ENCODE measurements at regions not wholly inside any gene's neighbourhood (a gene's known extent, or its start where the extent isn't known, plus 50 kb on each side); places are given as distances from the start of the nearest gene placed in this dataset.
"Not testable (repeated sequence)": the region's sequence is repeated elsewhere in the genome, so short reads cannot be mapped to it uniquely, and the experiment has no call there.

GRCh38 chr2:220347626-220348025 lies 720.2 kb downstream of the SLC4A3 start:
- no peak for DNase-seq (ENCODE audit: low read depth)

- no peak for DNase-seq (ENCODE audit: low read depth)
Observed at GRCh38 chr2:220348206-220348605, 720.8 kb downstream of the SLC4A3 start.

GRCh38 chr2:220353897-220354296 lies 726.5 kb downstream of the SLC4A3 start:
- peak; percentile 22 for DNase-seq (ENCODE audit: low read depth)

GRCh38 chr2:220356076-220356475 lies 728.6 kb downstream of the SLC4A3 start:
- no peak for DNase-seq (ENCODE audit: low read depth)

- DNase-seq (ENCODE audit: low read depth): peak; percentile 28
Observed at GRCh38 chr2:220365023-220365422, 737.6 kb downstream of the SLC4A3 start.

GRCh38 chr2:220366765-220367164 lies 739.3 kb downstream of the SLC4A3 start:
- DNase-seq (ENCODE audit: low read depth): no peak

GRCh38 chr2:220370764-220371163 lies 743.3 kb downstream of the SLC4A3 start:
- no peak for DNase-seq (ENCODE audit: low read depth)

- DNase-seq (ENCODE audit: low read depth): no peak
Observed at GRCh38 chr2:220371211-220371610, 743.8 kb downstream of the SLC4A3 start.

- DNase-seq (ENCODE audit: low read depth): no peak
Observed at GRCh38 chr2:220373878-220374277, 746.4 kb downstream of the SLC4A3 start.

- no peak for DNase-seq (ENCODE audit: low read depth)
Observed at GRCh38 chr2:220374282-220374681, 746.9 kb downstream of the SLC4A3 start.

GRCh38 chr2:220377482-220378155 lies 750.2 kb downstream of the SLC4A3 start:
- no peak for DNase-seq (ENCODE audit: low read depth)

GRCh38 chr2:220387758-220388157 lies 760.3 kb downstream of the SLC4A3 start:
- DNase-seq (ENCODE audit: low read depth): not testable (repeated sequence)

GRCh38 chr2:220393711-220394110 lies 766.3 kb downstream of the SLC4A3 start:
- no peak for DNase-seq (ENCODE audit: low read depth)

- no peak for DNase-seq (ENCODE audit: low read depth)
Observed at GRCh38 chr2:220394433-220394832, 767.0 kb downstream of the SLC4A3 start.

- no peak for DNase-seq (ENCODE audit: low read depth)
Observed at GRCh38 chr2:220396287-220396686, 768.9 kb downstream of the SLC4A3 start.

GRCh38 chr2:220410296-220410695 lies 782.9 kb downstream of the SLC4A3 start:
- DNase-seq (ENCODE audit: low read depth): no peak

- no peak for DNase-seq (ENCODE audit: low read depth)
Observed at GRCh38 chr2:220417503-220417902, 790.1 kb downstream of the SLC4A3 start.

GRCh38 chr2:220419647-220420046 lies 792.2 kb downstream of the SLC4A3 start:
- DNase-seq (ENCODE audit: low read depth): no peak

GRCh38 chr2:220420820-220421219 lies 793.4 kb downstream of the SLC4A3 start:
- no peak for DNase-seq (ENCODE audit: low read depth)

GRCh38 chr2:220422676-220423075 lies 795.2 kb downstream of the SLC4A3 start:
- no peak for DNase-seq (ENCODE audit: low read depth)

- DNase-seq (ENCODE audit: low read depth): no peak
Observed at GRCh38 chr2:220424561-220424960, 797.1 kb downstream of the SLC4A3 start.

- no peak for DNase-seq (ENCODE audit: low read depth)
Observed at GRCh38 chr2:220432645-220433044, 805.2 kb downstream of the SLC4A3 start.

GRCh38 chr2:220433131-220433530 lies 805.7 kb downstream of the SLC4A3 start:
- DNase-seq (ENCODE audit: low read depth): no peak

GRCh38 chr2:220434385-220434784 lies 807.0 kb downstream of the SLC4A3 start:
- no peak for DNase-seq (ENCODE audit: low read depth)
